Transverse colon (tissue), 4 donors: ENCODE measurements at regions not wholly inside any gene's neighbourhood (a gene's known extent, or its start where the extent isn't known, plus 50 kb on each side); places are given as distances from the start of the nearest gene placed in this dataset.

Source experiments
- DNase-seq: peaks from one replicate; pipeline ENCODE4 v3.0.0-alpha.2; 2019
- H3K27ac ChIP-seq, 4 donors: fragments of 200-600 bp; sonication (generic); 2 replicates each; pipeline ENCODE4 v1.5.1; 2016 to 2018; ENCODE audit warnings: inconsistent platforms in 4 of 4
- H3K27me3 ChIP-seq: fragments of 200-600 bp; sonication (generic); 2 replicates; pipeline ENCODE4 v1.5.1; 2017; ENCODE audit warnings: inconsistent platforms
- H3K36me3 ChIP-seq, 4 donors: fragments of 200-600 bp; sonication (generic); 2 replicates each; pipeline ENCODE4 v1.5.1; 2017 to 2019; ENCODE audit warnings: inconsistent platforms in 4 of 4
- H3K4me1 ChIP-seq, 4 donors: fragments of 200-600 bp; sonication (generic); 2 replicates each; pipeline ENCODE4 v1.5.1; 2017 to 2020; ENCODE audit warnings: inconsistent platforms in 4 of 4
- H3K4me3 ChIP-seq, 4 donors: fragments of 200-600 bp; sonication (generic); 1 replicate in 1 of 4; 2 replicates in 3 of 4; pipeline versions ENCODE4 v1.5.1 to v1.6.1; 2017 to 2019; ENCODE audit warnings: inconsistent platforms in 4 of 4
- H3K9me3 ChIP-seq, 2 donors: fragments of 200-600 bp; sonication (generic); 2 replicates each; pipeline ENCODE4 v1.5.1; 2017 to 2019; ENCODE audit warnings: inconsistent platforms in 2 of 2
- EP300 ChIP-seq: sonication (generic); formaldehyde crosslinking; IDR thresholded peaks from one replicate; pipeline ENCODE4 v1.6.1; 2017; ENCODE audit warnings: antibody characterized with exemption, low read depth
- POLR2A ChIP-seq: fragments of 450-650 bp; IDR thresholded peaks from one replicate; pipeline ENCODE4 v1.6.1; 2016; ENCODE audit warnings: antibody characterized with exemption, mild to moderate bottlenecking, moderate library complexity
- POLR2AphosphoS5 ChIP-seq, 3 donors: sonication (generic); formaldehyde crosslinking; IDR thresholded peaks; one replicate each; pipeline ENCODE4 v1.6.1; 2016; ENCODE audit warnings: antibody characterized with exemption in 3 of 3
- WGBS, 2 donors: methylation state at CpG; one replicate each; pipeline ENCODE4 v1.1.5; 2018; ENCODE audit warnings: low coverage in 1 of 2; 5-methylcytosine and 5-hydroxymethylcytosine counted together
- in situ Hi-C, 4 donors: fragments of 200-750 bp; cut with MboI; loops; one replicate each; pipeline versions ENCODE4 v1.15.0 to v1.15.1; 2017; ENCODE audit warnings: low sequenced_read_pairs in 3 of 4, low pct_ligation_motif_present in 1 of 4, low pct_unique_long_range_greater_than_20kb in 1 of 4
- intact Hi-C: fragments of 100-400 bp; cut with DNase I; formaldehyde crosslinking; loops from one replicate; pipeline ENCODE4 v1.15.1; 2023; ENCODE audit warnings: low total_unique reads
- TF ChIP-seq, protein P1 (sequence below), 5 experiments: fragments of 200-600 bp in 3 of 5; fragments of 450-650 bp in 2 of 5; sonication (generic) in 3 of 5; IDR thresholded peaks; 1 replicate in 2 of 5; 2 replicates in 3 of 5; pipeline ENCODE4 v1.5.1; 2016 to 2017; ENCODE audit warnings: antibody characterized with exemption in 5 of 5, inconsistent platforms in 3 of 5, mild to moderate bottlenecking in 2 of 5, moderate library complexity in 1 of 5

DNA sequence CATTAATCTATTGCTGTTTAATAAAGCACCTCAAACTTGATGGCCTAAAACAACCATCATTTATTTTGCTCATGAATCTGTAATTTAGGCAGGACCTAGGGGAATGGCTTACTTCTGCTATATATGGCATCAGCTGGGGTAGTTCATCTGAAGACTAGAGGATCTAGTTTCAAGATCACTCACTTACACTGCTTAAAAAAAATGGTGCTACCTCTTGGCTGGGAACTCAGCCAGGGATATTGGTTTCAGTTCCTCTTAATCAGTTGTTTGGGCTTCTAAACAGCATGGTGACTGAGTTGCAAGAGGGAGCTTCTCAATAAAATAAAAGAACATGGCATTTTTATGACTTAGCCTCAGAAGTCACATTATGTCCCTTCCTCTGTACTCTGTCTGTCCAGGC, 142.0 kb downstream of the FAM114A2 start:
- no peak for DNase-seq
- Histone ChIP-seq H3K9me3 (no peaks in the 10 kb centered on the region), H3K4me3 (no peak overlapping the region), H3K36me3 (no peaks in the 10 kb centered on the region), H3K27ac (no peak overlapping the region), H3K4me1 (no peaks in the 10 kb centered on the region), H3K27me3 (no peaks in the 10 kb centered on the region)
- TF ChIP-seq EP300 = no peak
- TF ChIP-seq, protein P1, sequence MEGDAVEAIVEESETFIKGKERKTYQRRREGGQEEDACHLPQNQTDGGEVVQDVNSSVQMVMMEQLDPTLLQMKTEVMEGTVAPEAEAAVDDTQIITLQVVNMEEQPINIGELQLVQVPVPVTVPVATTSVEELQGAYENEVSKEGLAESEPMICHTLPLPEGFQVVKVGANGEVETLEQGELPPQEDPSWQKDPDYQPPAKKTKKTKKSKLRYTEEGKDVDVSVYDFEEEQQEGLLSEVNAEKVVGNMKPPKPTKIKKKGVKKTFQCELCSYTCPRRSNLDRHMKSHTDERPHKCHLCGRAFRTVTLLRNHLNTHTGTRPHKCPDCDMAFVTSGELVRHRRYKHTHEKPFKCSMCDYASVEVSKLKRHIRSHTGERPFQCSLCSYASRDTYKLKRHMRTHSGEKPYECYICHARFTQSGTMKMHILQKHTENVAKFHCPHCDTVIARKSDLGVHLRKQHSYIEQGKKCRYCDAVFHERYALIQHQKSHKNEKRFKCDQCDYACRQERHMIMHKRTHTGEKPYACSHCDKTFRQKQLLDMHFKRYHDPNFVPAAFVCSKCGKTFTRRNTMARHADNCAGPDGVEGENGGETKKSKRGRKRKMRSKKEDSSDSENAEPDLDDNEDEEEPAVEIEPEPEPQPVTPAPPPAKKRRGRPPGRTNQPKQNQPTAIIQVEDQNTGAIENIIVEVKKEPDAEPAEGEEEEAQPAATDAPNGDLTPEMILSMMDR (IDR thresholded peaks at IDR 0.05) = no peak
- no peak for TF ChIP-seq POLR2AphosphoS5 (IDR thresholded peaks at IDR 0.05)
- TF ChIP-seq POLR2A = no peak
- intact Hi-C loops = no loop called here
- in situ Hi-C loops = no loop called here

DNA sequence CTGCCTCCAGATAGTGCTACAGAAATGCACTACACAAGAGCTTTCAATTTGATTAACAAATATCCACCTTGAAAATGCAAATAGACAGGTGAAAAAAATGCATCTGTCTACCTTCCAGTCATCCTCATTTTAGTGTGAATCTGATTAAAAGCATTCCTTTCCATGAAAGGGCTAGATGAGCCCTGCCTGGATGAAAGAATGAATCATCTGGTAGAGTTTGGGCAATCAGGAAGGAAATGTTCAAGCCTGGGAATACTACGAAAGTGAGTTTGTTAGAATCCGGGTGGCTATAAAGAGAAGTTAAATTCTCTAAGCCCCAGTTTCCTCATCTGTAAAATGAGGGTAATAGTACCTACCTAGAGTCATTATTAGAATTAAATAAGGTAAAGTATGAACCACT, 142.6 kb downstream of the FAM114A2 start:
- Histone ChIP-seq H3K27ac (no peak overlapping the region), H3K4me1 (no peaks in the 10 kb centered on the region)
- in situ Hi-C loops = no loop called here

DNA sequence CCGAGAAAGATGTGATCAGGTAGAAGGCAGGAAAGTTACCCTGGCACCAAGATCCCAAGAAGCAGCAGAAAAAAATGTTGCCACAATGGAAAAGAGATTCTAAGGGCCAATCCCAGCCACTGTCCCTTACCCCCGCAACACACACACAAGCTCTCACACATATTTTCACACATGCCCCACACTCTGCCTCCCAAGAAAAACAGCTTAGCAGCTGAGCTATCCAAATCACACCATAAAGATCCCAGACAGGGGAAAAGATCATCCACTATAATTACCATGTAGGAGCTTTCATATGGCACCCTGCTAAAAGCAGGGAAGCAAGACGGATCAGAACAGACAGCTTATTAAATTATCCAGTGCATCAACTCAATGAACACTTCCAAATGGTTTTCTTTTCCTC, 143.4 kb downstream of the FAM114A2 start:
- H3K4me3 ChIP-seq = no peak overlapping the region
- no peaks in the 10 kb centered on the region for H3K27me3 ChIP-seq
- intact Hi-C loops = no loop called here
- no peaks in the 10 kb centered on the region for H3K36me3 ChIP-seq
- no peaks in the 10 kb centered on the region for H3K9me3 ChIP-seq
- no peak for DNase-seq
- TF ChIP-seq POLR2AphosphoS5 (IDR thresholded peaks at IDR 0.05) (no peak), EP300 (no peak), POLR2A (no peak)
- TF ChIP-seq, protein P1 (IDR thresholded peaks at IDR 0.05) = no peak
- no peaks in the 10 kb centered on the region for H3K4me1 ChIP-seq
- 71 to 80% methylated on average over 2 to 3 of the region's 3 CpGs for WGBS, 2 donors
- H3K27ac ChIP-seq = no peak overlapping the region
- in situ Hi-C loops = no loop called here

More for the DNA sequence above, 142.6 kb downstream of the FAM114A2 start:
- Histone ChIP-seq H3K27me3 (no peaks in the 10 kb centered on the region), H3K36me3 (no peaks in the 10 kb centered on the region), H3K4me3 (no peak overlapping the region), H3K9me3 (no peaks in the 10 kb centered on the region)
- 53 to 65% methylated on average over 2 of the region's 2 CpGs for WGBS, 2 donors
- no peak for DNase-seq
- TF ChIP-seq POLR2A (no peak), POLR2AphosphoS5 (IDR thresholded peaks at IDR 0.05) (no peak), EP300 (no peak)
- TF ChIP-seq, protein P1 (IDR thresholded peaks at IDR 0.05) = no peak
- intact Hi-C loops = no loop called here

DNA sequence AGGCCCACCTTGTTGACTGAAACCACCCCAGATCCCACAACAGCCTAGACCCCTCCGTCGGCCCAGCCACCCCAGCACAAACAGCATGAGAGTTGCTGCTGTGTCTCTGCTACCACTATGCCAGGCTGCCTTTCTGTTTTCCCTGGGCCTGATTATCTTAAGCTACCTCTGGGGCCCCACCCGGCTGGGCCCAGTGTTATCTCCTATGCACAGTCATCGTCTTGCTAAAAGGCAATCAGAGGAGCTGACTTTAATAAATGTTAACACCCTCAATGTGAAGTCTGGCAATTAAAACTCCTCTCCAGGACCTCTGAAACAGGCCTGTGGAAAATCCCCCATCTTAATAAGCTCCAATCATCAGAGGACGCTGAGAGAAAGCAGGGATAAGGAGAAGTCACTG, 144.9 kb downstream of the FAM114A2 start:
- no peaks in the 10 kb centered on the region for H3K9me3 ChIP-seq
- TF ChIP-seq POLR2AphosphoS5 (IDR thresholded peaks at IDR 0.05) (no peak), POLR2A (no peak), EP300 (no peak)
- TF ChIP-seq, protein P1 (IDR thresholded peaks at IDR 0.05) = no peak
- in situ Hi-C loops (no loop called here), intact Hi-C loops (no loop called here)
- no peaks in the 10 kb centered on the region for H3K4me1 ChIP-seq
- H3K4me3 ChIP-seq = no peak overlapping the region
- DNase-seq = no peak
- H3K27me3 ChIP-seq = no peaks in the 10 kb centered on the region
- H3K27ac ChIP-seq = no peak overlapping the region
- 71 to 80% methylated on average over 1 to 5 of the region's 5 CpGs for WGBS, 2 donors
- no peaks in the 10 kb centered on the region for H3K36me3 ChIP-seq
